DOHH2 (cell line): ENCODE measurements at regions not wholly inside any gene's neighbourhood (a gene's known extent, or its start where the extent isn't known, plus 50 kb on each side); places are given as distances from the start of the nearest gene placed in this dataset.

ENCODE experiments used
- EZH2phosphoT487 ChIP-seq: fragments of 200-600 bp; sonication (generic); IDR thresholded peaks from 2 replicates; pipeline ENCODE4 v1.6.1; 2017; ENCODE audit warnings: borderline replicate concordance, mild to moderate bottlenecking, antibody characterized with exemption, low read length, moderate library complexity, mixed read lengths
- TF ChIP-seq, protein P1 (sequence below): fragments of 200-600 bp; sonication (generic); IDR thresholded peaks from one replicate; pipeline ENCODE4 v1.5.1; 2014; ENCODE audit warnings: antibody characterized with exemption, mild to moderate bottlenecking, low read depth, low read length; ENCODE audit not compliant: poor library complexity, severe bottlenecking

DNA sequence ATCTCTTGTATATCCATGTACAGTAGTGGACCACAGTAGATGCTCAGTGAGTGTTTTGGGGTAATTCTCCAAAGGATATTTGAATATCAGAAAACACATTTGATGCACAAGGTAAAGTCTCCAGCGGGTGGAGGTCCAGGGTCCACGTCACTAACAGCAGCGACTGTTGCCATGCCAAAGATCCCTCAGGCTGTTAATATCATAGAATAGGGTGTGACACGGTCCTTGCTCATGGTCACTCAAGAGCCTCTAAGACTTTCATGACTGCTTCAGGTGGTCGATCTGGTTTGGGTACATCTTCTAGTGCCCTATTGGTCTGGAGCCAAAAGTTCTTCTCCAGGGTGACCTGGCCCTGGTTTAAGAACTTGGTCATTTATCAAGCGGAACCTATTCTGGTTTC is 90.8 kb downstream of the OLIG3 start:
- TF ChIP-seq, protein P1, sequence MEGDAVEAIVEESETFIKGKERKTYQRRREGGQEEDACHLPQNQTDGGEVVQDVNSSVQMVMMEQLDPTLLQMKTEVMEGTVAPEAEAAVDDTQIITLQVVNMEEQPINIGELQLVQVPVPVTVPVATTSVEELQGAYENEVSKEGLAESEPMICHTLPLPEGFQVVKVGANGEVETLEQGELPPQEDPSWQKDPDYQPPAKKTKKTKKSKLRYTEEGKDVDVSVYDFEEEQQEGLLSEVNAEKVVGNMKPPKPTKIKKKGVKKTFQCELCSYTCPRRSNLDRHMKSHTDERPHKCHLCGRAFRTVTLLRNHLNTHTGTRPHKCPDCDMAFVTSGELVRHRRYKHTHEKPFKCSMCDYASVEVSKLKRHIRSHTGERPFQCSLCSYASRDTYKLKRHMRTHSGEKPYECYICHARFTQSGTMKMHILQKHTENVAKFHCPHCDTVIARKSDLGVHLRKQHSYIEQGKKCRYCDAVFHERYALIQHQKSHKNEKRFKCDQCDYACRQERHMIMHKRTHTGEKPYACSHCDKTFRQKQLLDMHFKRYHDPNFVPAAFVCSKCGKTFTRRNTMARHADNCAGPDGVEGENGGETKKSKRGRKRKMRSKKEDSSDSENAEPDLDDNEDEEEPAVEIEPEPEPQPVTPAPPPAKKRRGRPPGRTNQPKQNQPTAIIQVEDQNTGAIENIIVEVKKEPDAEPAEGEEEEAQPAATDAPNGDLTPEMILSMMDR: no peak
- no peak for TF ChIP-seq EZH2phosphoT487
